Osteoblast (primary cell): ENCODE measurements at regions not wholly inside any gene's neighbourhood (a gene's known extent, or its start where the extent isn't known, plus 50 kb on each side); places are given as distances from the start of the nearest gene placed in this dataset.

ENCODE experiments used
- DNase-seq: peaks from one replicate; pipeline ENCODE4 v3.0.0; 2011; ENCODE audit warnings: low spot score, mixed read lengths; ENCODE audit not compliant: insufficient read length; ENCODE audit errors: missing footprints
- H2AFZ ChIP-seq: 2 replicates; pipeline ENCODE4 v1.6.0; 2011; ENCODE audit warnings: mild to moderate bottlenecking, low read length
- H3K27ac ChIP-seq: 2 replicates; pipeline ENCODE4 v1.5.1; 2011; ENCODE audit warnings: mild to moderate bottlenecking, low read depth, low read length, moderate library complexity
- H3K27me3 ChIP-seq: 2 replicates; pipeline ENCODE4 v1.6.0; 2012; ENCODE audit warnings: mild to moderate bottlenecking, control low read depth, inconsistent platforms, low read length, moderate library complexity; ENCODE audit not compliant: insufficient read depth
- H3K36me3 ChIP-seq: 2 replicates; pipeline ENCODE4 v1.5.1; 2011; ENCODE audit warnings: mild to moderate bottlenecking, low read length, control low read depth, moderate library complexity; ENCODE audit not compliant: insufficient read depth
- H3K4me1 ChIP-seq: 2 replicates; pipeline ENCODE4 v1.5.1; 2011; ENCODE audit warnings: mild to moderate bottlenecking, low read length, control low read depth, moderate library complexity; ENCODE audit not compliant: insufficient read depth
- H3K4me2 ChIP-seq: 2 replicates; pipeline ENCODE4 v1.6.0; 2011; ENCODE audit warnings: mild to moderate bottlenecking, low read length; ENCODE audit not compliant: insufficient read depth
- H3K4me3 ChIP-seq: fragments of 200-600 bp; sonication (generic); 3 replicates; pipeline ENCODE4 v1.5.1; 2012; ENCODE audit warnings: mild to moderate bottlenecking, low read length, inconsistent platforms; ENCODE audit not compliant: insufficient read depth
- H3K79me2 ChIP-seq: 2 replicates; pipeline ENCODE4 v1.6.0; 2012; ENCODE audit warnings: mild to moderate bottlenecking, low read length, control low read depth, inconsistent platforms; ENCODE audit not compliant: insufficient read depth
- H3K9me3 ChIP-seq: 2 replicates; pipeline ENCODE4 v1.5.1; 2011; ENCODE audit warnings: low read depth, low read length, control low read depth
- H4K20me1 ChIP-seq: 2 replicates; pipeline ENCODE4 v1.6.0; 2012; ENCODE audit warnings: mild to moderate bottlenecking, low read length, control low read depth; ENCODE audit not compliant: insufficient read depth
- TF ChIP-seq, protein P1 (sequence below): IDR thresholded peaks from 2 replicates; pipeline ENCODE4 v1.5.1; 2011; ENCODE audit warnings: mild to moderate bottlenecking, low read depth, low read length, moderate library complexity; ENCODE audit errors: extremely low read depth

- H3K4me3 ChIP-seq = no peak overlapping the region
- H3K27me3 ChIP-seq = no peaks in the 10 kb centered on the region
- H3K79me2 ChIP-seq = no peaks in the 10 kb centered on the region
- H3K36me3 ChIP-seq = no peaks in the 10 kb centered on the region
- DNase-seq = no peak
- H3K9me3 ChIP-seq = peaks cover 3% of the 10 kb centered on the region
- no peaks in the 10 kb centered on the region for H4K20me1 ChIP-seq
- H2AFZ ChIP-seq = no peak overlapping the region
- TF ChIP-seq, protein P1, sequence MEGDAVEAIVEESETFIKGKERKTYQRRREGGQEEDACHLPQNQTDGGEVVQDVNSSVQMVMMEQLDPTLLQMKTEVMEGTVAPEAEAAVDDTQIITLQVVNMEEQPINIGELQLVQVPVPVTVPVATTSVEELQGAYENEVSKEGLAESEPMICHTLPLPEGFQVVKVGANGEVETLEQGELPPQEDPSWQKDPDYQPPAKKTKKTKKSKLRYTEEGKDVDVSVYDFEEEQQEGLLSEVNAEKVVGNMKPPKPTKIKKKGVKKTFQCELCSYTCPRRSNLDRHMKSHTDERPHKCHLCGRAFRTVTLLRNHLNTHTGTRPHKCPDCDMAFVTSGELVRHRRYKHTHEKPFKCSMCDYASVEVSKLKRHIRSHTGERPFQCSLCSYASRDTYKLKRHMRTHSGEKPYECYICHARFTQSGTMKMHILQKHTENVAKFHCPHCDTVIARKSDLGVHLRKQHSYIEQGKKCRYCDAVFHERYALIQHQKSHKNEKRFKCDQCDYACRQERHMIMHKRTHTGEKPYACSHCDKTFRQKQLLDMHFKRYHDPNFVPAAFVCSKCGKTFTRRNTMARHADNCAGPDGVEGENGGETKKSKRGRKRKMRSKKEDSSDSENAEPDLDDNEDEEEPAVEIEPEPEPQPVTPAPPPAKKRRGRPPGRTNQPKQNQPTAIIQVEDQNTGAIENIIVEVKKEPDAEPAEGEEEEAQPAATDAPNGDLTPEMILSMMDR = no peak
- no peak overlapping the region for H3K27ac ChIP-seq
- H3K4me1 ChIP-seq = no peaks in the 10 kb centered on the region
- no peak overlapping the region for H3K4me2 ChIP-seq
Measured at GRCh38 chrX:87045352-87045751, 472.2 kb upstream of the KLHL4 start.

- Histone ChIP-seq H3K27ac (no peak overlapping the region), H3K4me3 (no peak overlapping the region), H2AFZ (no peak overlapping the region), H3K4me2 (no peak overlapping the region), H3K36me3 (no peaks in the 10 kb centered on the region), H3K4me1 (no peaks in the 10 kb centered on the region), H3K79me2 (no peaks in the 10 kb centered on the region), H4K20me1 (no peaks in the 10 kb centered on the region), H3K27me3 (no peaks in the 10 kb centered on the region), H3K9me3 (peaks cover 3% of the 10 kb centered on the region)
- DNase-seq = no peak
- TF ChIP-seq, protein P1 = no peak
Measured at GRCh38 chrX:87049567-87049966, 468.0 kb upstream of the KLHL4 start.

- H3K4me2 ChIP-seq = no peak overlapping the region
- no peaks in the 10 kb centered on the region for H3K36me3 ChIP-seq
- H3K4me3 ChIP-seq = no peak overlapping the region
- no peak for DNase-seq
- H4K20me1 ChIP-seq = no peaks in the 10 kb centered on the region
- no peaks in the 10 kb centered on the region for H3K27me3 ChIP-seq
- H3K4me1 ChIP-seq = no peaks in the 10 kb centered on the region
- no peak overlapping the region for H2AFZ ChIP-seq
- TF ChIP-seq, protein P1 = no peak
- H3K9me3 ChIP-seq = no peaks in the 10 kb centered on the region
- no peak overlapping the region for H3K27ac ChIP-seq
- H3K79me2 ChIP-seq = no peaks in the 10 kb centered on the region
Measured at GRCh38 chrX:87063642-87064041, 454.0 kb upstream of the KLHL4 start.

DNA sequence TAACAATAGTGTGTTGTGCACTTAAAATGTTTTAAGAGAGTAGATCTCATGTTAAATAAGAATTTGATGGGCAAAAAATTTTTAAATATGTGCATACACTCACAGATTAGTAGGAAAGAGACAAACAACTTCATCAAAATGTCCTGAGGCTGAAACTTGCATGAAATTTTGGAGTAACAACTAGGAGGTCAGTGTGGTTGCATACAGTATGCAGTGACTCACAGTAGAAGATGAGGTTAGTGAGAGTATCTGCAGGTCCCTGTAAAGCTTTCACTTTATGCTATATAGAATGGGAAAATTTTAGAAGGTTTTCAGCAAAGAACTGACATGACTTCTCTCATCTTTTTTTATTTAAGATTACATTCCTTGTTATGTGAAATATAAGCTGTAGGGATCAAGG, 453.1 kb upstream of the KLHL4 start:
- TF ChIP-seq, protein P1 = no peak
- Histone ChIP-seq H4K20me1 (no peaks in the 10 kb centered on the region), H3K4me3 (no peak overlapping the region), H3K79me2 (no peaks in the 10 kb centered on the region), H3K4me2 (no peak overlapping the region), H3K36me3 (no peaks in the 10 kb centered on the region), H3K27ac (no peak overlapping the region), H3K4me1 (no peaks in the 10 kb centered on the region), H3K9me3 (no peaks in the 10 kb centered on the region), H3K27me3 (no peaks in the 10 kb centered on the region), H2AFZ (no peak overlapping the region)
- DNase-seq = no peak
